HL-60 (cell line): ENCODE measurements at regions not wholly inside any gene's neighbourhood (a gene's known extent, or its start where the extent isn't known, plus 50 kb on each side); places are given as distances from the start of the nearest gene placed in this dataset.

Experiments used
- DNase-seq, 2 experiments: peaks; one replicate each; pipeline ENCODE4 v3.0.0-alpha.2; 2010 to 2020; ENCODE audit warnings: low read depth in 1 of 2, low spot score in 1 of 2
- H3K27ac ChIP-seq: fragments of 250-450 bp; sonication (Bioruptor Pico); replicated peaks from 2 replicates; pipeline ENCODE4 v1.5.1; 2020; ENCODE audit warnings: mild to moderate bottlenecking, moderate library complexity
- H3K27me3 ChIP-seq: fragments of 250-450 bp; sonication (Bioruptor Pico); 2 replicates; pipeline ENCODE4 v1.5.1; 2021; ENCODE audit warnings: mild to moderate bottlenecking, moderate library complexity; ENCODE audit not compliant: insufficient read depth, poor library complexity, severe bottlenecking
- H3K4me3 ChIP-seq: replicated peaks from 2 replicates; pipeline ENCODE4 v1.5.1; 2011; ENCODE audit warnings: mild to moderate bottlenecking, control low read depth, low read length; ENCODE audit not compliant: insufficient read depth
- CTCF ChIP-seq: IDR thresholded peaks from one replicate; pipeline ENCODE4 v1.5.1; 2011; ENCODE audit warnings: low read length, control low read depth, inconsistent platforms; ENCODE audit not compliant: insufficient read depth
- GABPA ChIP-seq: IDR thresholded peaks from 2 replicates; pipeline ENCODE4 v1.6.1; 2012; ENCODE audit warnings: low read depth
- POLR2AphosphoS5 ChIP-seq: IDR thresholded peaks from 2 replicates; pipeline ENCODE4 v1.6.1; 2012; ENCODE audit warnings: low read depth
- REST ChIP-seq: IDR thresholded peaks from 2 replicates; pipeline ENCODE4 v1.6.1; 2012; ENCODE audit warnings: low read depth; ENCODE audit not compliant: insufficient replicate concordance
- SPI1 ChIP-seq: IDR thresholded peaks from 2 replicates; pipeline ENCODE4 v1.6.1; 2012; ENCODE audit warnings: low read depth, mild to moderate bottlenecking, borderline replicate concordance

- DNase-seq = no peak
- H3K27me3 ChIP-seq = no peaks in the 10 kb centered on the region
- TF ChIP-seq GABPA (no peak), CTCF (no peak), REST (no peak), POLR2AphosphoS5 (no peak), SPI1 (no peak)
- no peak overlapping the region for H3K4me3 ChIP-seq
- H3K27ac ChIP-seq = no peak overlapping the region
These were observed 818.5 kb downstream of the FAM133A start for GRCh38 chrX:94492541-94492940.

GRCh38 chrX:94493405-94493804 lies 819.4 kb downstream of the FAM133A start:
- Histone ChIP-seq H3K27ac (no peak overlapping the region), H3K27me3 (no peaks in the 10 kb centered on the region), H3K4me3 (no peak overlapping the region)
- DNase-seq = no peak
- TF ChIP-seq CTCF = no peak

- Histone ChIP-seq H3K4me3 (no peak overlapping the region), H3K27me3 (no peaks in the 10 kb centered on the region), H3K27ac (no peak overlapping the region)
- TF ChIP-seq REST (no peak), GABPA (no peak), CTCF (no peak), POLR2AphosphoS5 (no peak), SPI1 (no peak)
- no peak for DNase-seq
These were observed 837.6 kb downstream of the FAM133A start for GRCh38 chrX:94511564-94511963.

- Histone ChIP-seq H3K4me3 (no peak overlapping the region), H3K27me3 (no peaks in the 10 kb centered on the region), H3K27ac (no peak overlapping the region)
- DNase-seq = no peak
- TF ChIP-seq SPI1 (no peak), CTCF (no peak)
These were observed 841.0 kb downstream of the FAM133A start for GRCh38 chrX:94515009-94515408.
